Breast epithelium (tissue), 3 donors: ENCODE measurements at regions not wholly inside any gene's neighbourhood (a gene's known extent, or its start where the extent isn't known, plus 50 kb on each side); places are given as distances from the start of the nearest gene placed in this dataset.

Experiments used
- POLR2A ChIP-seq: fragments of 450-650 bp; IDR thresholded peaks from one replicate; pipeline ENCODE4 v1.6.1; 2016; ENCODE audit warnings: antibody characterized with exemption, mild to moderate bottlenecking, moderate library complexity
- POLR2AphosphoS5 ChIP-seq, 3 donors: sonication (generic); formaldehyde crosslinking; IDR thresholded peaks; one replicate each; pipeline ENCODE4 v1.6.1; 2017; ENCODE audit warnings: antibody characterized with exemption in 3 of 3
- TF ChIP-seq, protein P1 (sequence below), 3 donors: fragments of 450-650 bp; IDR thresholded peaks; one replicate each; pipeline ENCODE4 v1.5.1; 2016 to 2017; ENCODE audit warnings: antibody characterized with exemption in 3 of 3, mild to moderate bottlenecking in 3 of 3, moderate library complexity in 3 of 3

DNA sequence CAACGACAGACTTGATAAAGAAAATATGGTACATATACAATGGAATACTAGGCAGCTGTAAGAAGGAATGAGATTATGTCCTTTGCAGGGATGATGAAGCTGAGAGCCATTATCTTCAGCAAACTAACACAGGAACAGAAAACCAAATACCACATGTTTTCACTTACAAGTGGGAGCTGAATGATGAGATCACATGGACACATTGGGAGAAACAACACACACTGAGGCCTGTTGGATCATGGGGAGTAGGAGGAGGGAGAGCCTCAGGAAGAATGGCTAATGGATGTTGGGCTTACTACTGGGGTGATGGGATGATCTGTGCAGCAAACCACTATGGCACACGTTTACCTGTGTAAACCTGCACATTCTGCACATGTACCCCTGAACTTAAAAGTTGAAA is 209.7 kb downstream of the SPRY1 start:
- TF ChIP-seq POLR2A (no peak), POLR2AphosphoS5 (IDR thresholded peaks at IDR 0.05) (no peak)
- TF ChIP-seq, protein P1, sequence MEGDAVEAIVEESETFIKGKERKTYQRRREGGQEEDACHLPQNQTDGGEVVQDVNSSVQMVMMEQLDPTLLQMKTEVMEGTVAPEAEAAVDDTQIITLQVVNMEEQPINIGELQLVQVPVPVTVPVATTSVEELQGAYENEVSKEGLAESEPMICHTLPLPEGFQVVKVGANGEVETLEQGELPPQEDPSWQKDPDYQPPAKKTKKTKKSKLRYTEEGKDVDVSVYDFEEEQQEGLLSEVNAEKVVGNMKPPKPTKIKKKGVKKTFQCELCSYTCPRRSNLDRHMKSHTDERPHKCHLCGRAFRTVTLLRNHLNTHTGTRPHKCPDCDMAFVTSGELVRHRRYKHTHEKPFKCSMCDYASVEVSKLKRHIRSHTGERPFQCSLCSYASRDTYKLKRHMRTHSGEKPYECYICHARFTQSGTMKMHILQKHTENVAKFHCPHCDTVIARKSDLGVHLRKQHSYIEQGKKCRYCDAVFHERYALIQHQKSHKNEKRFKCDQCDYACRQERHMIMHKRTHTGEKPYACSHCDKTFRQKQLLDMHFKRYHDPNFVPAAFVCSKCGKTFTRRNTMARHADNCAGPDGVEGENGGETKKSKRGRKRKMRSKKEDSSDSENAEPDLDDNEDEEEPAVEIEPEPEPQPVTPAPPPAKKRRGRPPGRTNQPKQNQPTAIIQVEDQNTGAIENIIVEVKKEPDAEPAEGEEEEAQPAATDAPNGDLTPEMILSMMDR (IDR thresholded peaks at IDR 0.05): no peak
